D341Med (cell line): ENCODE measurements at regions not wholly inside any gene's neighbourhood (a gene's known extent, or its start where the extent isn't known, plus 50 kb on each side); places are given as distances from the start of the nearest gene placed in this dataset.

Experiments used
- DNase-seq: peaks from one replicate; pipeline ENCODE4 v3.0.0; 2012; ENCODE audit warnings: low spot score

DNA sequence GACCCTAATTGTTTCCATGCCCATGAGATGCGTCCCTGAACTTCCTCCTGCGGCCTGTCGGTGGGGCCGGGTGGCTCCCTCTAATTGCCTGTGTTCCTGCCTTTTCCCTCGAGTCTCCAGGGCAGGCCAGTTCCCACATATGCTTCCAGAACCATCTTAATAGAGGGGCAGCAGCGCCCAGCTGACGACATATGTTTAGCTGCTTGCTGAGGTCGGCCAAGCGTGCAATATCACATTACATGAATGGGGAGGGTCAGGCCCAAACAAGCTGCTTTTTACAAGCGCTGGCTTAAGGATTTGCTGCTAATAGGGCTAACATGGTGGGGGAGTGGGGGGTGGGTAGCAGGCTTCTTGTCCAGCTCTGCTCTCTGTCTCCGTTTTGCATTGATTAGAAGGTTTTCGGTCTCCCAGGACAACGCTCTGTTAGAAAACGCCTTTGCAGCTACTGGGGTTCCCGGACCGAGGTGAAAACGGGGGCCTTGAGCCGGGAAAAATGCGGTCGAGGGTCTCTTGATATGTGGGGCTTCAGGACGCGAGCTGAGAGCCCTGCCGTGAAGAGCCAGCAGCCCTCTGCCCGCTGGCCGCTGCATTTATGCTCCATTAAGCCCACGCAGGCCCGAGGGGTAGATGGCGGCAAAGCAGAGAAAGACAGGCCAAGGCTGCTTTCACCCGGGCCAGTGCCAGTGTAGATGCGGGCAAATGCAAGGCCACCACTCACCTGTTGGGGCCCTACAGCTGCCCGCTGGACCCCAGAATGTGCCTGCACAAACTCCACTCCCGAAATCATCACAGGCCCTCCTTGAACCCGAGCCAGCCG lies 308.5 kb downstream of the BMP7 start:
- DNase-seq, result peak; percentile 77

DNA sequence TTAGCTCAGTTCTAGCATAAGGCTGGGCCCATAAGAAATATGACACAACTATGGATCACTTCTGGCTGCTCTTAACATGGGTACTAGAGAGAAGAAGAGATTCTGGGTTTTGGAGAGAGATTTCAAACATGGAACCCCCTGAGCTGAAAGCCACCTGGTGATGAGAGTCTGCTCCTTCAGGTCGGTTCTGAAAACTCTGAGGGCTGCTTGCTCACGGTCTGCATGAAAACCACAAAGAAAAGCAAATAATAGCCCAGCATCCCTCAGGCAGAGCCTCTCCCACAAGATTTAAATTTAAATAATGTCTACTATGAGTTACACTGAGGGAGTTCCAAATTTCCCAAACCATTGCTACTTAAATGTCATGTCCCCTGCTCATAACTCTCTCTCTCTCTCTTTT lies 301.5 kb downstream of the BMP7 start:
- no peak for DNase-seq

DNA sequence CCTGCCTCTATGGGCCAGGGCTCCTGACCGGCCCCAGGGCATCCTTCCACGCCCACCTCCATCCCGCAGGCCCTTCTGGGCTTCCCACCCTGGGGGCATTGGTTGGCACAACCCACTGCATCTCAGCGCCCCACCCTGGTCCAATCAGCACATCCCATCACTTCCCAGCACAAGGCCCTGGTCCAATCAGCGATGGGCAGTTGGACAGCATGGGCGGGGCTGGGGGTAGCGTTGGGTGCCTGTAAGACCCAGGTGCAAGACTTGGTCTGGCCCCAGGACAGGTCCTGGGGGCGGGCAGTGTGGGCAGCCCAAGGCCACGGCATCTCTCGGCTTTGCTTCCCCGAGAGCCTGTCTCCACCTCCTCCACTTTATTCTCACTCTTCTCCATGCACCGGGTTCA lies 298.5 kb downstream of the BMP7 start:
- no peak for DNase-seq

DNA sequence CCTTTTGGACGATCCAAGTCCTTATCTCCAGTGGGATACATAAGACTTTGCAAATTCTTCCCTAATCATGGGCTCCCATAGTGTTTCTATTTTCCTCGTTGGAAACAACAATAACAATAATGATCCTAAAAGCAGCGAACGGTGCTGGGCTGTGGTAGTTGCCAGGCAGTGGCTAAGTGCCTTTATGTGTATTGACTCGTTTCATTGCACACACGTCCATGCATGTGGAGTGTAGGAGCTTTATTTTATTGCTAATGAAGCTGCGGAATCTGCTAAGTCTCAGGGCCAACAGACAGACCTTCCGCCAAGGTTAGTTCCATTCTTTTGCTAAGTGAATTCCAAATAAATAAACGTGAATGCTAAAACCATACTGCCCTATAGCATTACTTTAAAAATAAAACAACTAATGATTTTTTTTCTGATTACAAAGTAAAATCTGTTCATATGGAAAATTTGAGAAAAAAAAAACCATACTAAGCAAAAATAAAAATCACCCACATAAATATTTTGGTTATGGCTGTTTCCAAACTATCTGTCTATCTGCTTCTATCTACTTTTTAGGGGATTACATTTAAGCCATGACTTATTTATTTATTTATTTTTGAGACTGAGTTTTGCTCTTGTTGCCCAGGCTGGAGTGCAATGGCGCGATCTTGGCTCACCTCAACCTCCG lies 297.9 kb downstream of the BMP7 start:
- DNase-seq, result no peak

DNA sequence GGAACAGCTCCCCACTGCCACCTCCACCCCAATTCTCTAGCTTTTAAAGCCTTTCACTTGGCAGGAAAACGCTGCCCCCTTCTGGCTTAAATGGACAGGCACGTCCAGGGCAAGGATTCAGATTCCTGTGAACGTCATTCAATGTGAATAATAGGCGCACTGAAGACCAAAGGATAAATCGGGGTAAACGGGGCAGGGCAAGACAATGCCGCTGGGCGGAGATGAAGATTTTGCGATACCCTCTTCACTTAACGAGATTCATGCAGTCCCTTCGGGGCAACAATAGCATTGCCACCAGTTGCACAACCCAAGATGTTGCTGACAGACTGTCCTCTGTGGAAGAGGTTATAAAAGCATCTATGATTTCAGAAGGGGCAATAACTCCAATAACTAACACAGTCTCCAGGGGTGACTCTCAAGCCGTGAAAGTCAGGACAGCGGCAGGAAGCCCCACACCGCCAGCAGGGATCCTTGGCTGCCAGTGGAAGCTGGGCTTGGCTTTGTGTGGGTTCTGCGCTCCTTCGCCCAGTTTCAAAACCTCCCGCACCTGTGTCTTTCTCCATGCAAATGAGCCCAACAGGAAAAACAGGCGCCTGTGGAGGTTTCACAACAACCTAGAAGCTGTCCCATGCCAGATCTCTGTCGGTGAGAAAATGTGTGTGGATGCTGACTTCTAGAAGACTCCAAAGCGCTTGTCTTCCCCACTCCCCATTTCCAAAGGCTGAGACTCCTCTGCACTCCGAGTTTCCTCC lies 291.8 kb downstream of the BMP7 start:
- peak; percentile 70 for DNase-seq

DNA sequence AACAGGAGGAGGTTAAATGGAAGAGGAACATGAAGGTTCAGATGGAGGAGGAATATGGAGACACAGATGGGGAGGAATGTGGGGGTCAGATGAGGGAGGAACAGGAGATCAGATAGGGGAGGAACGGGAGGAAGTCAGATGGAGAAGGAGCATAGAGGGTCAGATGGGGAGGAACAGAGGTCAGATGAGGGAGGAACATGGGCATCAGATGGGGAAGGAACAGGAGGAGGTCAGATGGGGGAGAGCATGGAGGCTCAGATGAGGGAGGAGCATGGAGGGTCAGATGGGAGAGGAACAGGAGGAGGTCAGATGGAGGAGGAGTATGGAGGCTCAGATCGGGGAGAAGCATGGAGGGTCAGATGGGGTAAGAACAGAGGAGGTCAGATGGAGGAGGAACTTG lies 290.6 kb downstream of the BMP7 start:
- DNase-seq, result no peak

DNA sequence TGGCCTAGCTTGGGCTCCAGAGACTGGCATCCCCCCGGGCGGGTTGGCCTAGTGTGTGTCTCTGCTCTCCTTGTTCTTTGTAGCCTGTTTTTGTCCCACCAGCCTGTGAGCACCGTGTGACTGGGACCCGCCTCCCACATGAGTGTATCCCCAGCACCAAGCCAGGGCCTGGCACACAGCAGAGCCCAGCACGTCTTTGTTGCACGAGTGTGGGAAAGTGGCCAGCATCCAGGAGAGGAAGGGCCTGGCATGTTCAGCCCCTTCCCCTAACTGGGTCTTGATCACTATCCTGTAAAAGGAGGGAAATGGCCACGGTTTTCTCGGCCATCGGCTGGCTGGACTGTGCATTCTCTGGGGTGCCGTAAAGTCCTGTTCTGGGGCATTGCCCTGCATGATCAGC lies 290.1 kb downstream of the BMP7 start:
- DNase-seq, result no peak

DNA sequence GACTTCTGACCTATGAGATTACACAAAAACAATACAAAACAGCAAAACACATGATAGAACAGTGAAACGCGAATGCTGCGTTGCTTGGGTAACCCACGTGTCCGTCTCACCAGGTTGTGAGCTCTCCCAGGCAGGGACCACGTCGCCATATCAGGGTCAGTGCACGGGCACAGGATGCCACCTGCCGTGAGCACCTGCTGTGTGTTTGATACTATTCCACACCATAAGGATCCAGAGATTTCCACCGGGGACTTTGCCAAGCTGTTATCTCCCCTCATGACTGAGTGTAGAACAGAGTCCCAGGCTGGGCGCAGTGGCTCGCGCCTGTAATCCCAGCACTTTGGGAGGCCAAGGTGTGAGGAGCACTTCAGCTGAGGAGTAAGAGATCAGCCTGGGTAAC lies 288.0 kb downstream of the BMP7 start:
- DNase-seq, result no peak

DNA sequence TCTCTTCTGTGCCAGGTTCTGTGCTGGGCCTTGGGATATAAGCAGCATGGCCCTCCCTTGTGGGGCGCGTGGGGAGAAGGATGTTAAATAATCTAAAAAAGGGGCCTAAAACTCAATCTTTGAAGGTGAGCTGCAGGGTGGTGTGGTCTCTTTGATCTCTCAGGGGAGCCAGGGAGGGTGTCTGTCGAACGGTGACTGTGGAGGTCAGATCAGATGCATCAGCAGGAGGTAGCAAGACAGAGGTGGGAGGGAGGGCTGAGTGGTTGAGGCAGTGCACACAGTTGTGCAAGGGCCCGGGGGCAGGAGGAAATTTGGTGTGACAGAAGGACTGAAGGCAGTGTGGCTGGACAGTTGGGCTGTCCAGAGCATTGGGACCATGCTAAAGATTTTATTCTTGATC lies 287.3 kb downstream of the BMP7 start:
- no peak for DNase-seq

DNA sequence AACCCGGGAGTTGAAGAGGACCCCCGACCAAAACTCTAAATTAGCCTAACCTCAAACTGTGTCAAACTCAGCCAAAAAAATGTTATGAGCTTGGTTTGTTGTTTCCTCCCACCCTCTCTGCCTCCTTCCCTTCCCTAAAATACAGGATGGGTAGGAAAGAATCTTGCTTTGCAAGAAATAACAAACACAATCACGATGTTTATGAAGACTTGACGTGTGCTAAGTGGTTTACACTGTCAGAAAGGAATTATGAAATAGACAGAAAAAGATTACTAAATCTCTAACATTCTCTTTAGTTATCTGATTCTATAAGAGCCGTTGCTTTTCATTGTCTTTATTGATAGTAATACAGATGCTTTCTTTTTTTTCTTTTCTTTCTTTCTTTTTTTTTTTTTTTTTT lies 285.1 kb downstream of the BMP7 start:
- no peak for DNase-seq

DNA sequence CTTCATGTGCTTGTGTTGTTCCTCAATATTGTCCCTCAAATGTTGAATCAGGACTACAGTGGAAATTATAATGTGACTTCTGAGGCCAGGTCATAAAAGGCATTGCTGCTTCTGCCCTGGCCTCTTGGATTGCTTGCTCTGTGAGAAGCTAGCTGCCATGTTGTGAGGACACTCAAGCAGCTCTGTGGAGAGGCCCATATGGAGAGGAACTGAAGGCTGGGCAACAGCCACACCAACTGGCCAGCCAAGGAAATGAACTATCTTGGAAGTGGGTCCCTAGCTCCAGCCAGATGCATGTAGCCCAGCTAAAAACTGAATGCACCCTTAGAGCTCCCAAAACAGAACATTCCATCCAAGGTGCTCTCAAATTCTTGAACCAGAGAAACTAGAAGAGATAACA lies 282.6 kb downstream of the BMP7 start:
- DNase-seq, result no peak

DNA sequence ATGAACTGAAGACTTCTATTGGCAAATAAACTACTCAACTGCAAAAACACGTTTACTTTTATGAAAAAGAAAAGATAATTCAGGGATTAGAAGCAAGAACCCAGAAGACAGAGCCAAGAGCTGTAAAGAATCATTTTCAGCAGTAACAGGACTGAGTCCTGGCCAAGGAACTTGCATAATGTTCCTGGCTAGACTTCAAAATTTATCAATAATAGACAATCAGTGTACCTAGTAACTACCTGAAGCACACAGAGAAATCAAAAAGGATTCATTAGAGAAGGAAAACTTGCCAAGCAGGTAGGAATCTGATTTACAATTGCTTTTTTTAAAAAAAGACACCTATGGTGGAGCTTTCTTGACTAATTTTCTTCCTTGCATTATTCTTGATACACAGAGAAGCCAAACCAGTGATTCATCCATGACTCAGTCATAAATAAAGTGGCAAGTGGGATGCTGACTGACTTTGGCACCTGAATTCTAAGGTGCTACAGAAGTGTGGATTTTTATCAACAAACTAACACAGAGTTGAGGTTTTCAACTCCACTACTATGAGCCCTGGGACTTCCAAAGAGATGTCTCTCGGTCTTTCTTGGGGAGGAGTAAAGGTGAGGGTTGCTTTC lies 281.3 kb downstream of the BMP7 start:
- no peak for DNase-seq

DNA sequence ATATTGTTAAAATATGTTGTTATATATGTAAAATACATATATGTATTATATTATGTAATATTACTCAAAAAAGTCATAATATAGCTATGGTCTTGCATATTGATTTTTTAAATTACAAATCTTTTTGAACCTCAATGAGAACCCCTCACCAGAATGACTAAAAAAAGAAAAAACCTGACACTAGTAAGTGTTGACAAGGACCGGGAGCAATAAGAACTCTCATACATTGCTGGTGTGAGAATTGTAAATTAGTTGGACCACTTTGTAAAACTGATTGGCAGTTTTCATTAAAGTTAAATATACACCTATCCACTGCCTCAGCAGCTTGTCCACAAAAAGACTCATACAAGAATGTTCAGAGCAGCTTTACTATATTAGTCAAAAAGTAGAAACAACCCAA lies 280.0 kb downstream of the BMP7 start:
- no peak for DNase-seq

DNA sequence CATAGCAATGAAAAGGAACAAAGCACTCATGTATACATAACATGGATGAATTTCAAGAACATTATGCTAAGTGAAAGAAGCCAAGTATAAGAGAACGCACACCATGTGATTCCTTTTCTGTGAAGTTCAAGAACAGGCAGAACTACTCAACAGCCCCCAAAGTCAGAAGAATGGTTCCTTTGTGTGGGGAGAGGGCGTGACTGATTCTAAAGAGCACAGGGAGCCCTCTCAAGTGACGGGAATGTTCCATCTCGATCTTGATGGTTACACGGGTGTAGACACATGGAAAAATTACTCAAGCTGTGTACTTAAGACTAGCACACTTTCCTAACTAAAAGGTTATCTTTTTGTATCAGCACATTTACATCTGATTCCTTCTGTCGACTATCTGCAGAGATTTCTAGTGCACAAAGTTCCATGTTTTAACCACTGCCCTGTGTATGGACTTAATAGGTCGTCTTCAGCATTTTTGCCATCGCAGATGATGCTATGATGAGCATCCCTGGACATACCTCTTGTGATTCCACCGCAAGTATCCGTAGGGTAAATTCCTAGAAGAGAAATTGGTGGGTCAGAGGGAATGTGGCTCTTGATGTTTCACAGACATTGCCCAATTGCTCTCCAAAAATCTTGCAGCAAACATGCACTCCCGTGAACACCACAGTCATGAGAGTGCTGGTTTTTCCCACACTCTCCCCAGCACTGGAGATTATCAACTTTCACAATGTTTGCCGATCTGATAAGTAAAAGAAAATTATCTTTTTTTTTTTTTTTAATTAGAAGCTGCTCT lies 279.3 kb downstream of the BMP7 start:
- no peak for DNase-seq

DNA sequence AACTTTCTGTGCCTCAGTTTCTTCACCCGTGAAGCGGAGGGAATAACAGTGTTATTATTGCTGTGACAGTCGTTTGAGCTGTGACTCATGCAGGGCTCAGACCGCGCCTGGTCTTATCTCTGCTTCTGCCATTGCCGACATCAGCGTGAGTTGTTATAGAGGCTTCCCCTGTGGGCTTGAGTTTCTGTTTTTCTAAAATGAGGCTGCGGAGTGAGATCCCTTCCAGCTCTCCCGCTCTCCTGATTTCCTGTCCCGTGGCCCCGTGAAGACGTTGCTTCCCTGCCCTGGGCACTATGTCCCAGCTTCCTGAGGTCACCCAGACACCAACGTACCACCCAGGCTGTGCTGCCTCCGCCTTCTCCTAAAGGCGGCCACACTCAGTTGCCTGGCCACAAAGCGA lies 278.5 kb downstream of the BMP7 start:
- DNase-seq, result no peak

DNA sequence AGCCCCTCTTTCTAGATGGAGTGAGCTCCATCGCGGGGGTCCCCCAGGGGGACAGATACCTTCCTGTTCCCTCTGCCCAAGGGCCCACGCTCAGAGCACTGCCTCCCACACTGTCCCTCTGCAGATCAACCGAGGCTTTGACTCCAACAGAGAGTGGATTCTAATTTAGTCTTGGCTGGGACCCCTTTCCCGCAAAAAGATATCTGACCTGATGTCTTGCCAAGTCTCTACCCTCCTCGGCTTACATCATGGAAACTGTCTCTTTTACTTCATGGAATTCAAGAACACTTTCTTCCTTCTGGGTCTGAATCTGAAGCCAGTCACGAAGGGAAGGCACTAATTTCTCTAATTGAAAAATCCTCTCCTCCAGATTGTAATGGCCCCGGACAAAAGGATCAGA lies 278.0 kb downstream of the BMP7 start:
- DNase-seq, result no peak

DNA sequence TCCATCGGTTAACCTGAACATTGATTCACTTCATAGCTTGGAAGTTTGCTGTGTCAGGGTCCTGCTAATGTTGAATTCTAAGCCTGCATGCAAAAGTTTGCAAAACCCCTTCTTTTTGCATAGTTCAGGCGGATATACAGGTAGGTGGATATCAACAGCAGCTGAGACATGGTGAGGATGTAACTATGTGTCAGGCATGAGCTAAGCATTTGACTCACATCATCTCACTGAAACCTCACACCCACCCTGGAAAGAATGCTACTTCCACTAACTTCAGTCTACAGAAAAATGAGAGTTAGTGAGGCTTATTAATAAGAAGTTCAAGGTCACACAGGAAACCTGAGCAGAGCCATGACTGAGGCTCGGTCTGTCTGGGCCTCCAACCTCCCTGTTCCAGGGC lies 276.9 kb downstream of the BMP7 start:
- no peak for DNase-seq

DNA sequence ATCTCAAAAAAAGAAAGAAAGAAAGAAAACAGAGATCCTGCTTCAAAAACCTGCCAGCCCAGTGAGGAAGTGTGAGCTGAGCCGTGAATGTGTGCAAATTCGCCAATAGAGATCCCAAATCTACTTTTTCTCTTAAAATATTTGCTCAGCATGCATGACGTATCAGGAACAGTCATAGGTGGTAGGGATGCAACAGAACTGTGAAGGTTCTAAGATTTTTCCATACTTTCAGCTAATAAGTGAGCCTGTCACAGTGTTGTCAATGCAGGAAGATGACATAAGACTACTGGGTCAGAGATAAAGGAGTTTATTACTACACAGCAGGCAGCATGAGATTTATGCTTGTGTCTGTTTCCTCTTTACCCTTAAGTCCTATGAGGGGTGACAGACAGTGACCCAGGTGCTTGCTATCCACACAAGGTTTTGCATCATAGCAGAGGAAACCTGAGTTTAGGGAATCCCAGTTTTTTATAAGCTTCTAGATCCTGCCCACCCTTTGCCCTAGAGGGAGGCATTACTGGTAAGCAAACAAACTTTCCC lies 273.4 kb downstream of the BMP7 start:
- DNase-seq, result no peak

DNA sequence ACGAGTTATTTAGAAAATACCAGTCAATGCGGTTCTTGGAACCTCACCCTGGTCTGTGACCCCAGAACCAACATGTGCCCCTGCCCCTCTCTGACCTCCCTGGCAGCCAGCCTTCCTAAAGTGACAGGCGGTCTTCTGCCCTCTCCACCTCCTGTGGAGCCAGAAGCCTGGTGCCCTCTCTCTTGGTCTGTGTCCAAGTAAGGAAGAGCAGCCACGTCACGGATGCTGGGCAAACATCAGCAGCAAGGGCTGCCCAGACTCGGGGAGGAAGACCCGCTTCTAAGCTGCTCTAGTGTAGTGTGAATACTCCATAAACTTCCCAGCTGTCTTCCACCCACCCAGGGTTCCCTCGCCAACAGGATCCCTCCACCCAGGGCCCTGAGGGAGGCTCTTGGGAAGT lies 272.4 kb downstream of the BMP7 start:
- DNase-seq, result no peak

DNA sequence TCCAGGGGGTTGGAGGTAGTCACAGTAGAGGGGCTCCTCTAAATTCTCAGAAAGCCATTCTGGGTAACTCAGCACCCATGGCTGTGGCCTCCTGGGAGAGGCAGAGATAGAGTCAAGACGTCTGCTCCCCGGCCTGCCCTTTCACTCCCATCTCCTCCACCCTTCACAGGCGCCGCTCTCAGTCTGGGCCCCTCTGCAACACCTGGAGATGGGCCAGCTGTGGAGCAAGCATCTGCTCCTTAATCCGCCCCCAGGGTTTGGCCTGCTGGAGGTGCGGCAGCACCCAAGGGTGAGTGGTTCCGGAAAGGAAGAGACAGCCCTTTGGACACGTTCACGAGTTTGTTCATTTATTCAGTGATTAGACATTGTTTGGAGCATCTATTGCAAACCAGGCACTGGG lies 271.3 kb downstream of the BMP7 start:
- no peak for DNase-seq

DNA sequence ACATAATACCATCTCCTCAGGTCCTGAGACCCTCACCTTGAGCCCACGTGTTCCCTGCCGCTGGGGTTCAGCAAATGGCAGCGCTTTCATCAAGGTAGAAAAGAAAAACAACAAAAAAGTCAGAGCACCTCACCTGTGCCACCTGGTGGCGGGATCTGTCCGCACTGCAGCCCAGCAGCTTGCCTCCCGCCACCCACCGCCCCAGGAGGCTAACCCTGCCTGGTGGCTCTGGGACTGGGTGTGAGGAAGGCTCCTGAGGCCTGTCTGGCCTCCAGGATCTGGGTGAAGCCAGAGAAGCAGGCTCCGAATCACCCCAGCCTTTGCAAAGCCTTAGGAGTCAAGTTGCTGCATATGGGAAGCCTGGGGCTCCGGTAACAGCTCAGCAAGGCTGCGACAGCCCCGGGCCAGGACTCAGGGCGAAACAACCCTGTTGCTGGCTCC lies 270.8 kb downstream of the BMP7 start:
- peak; percentile 85 for DNase-seq

DNA sequence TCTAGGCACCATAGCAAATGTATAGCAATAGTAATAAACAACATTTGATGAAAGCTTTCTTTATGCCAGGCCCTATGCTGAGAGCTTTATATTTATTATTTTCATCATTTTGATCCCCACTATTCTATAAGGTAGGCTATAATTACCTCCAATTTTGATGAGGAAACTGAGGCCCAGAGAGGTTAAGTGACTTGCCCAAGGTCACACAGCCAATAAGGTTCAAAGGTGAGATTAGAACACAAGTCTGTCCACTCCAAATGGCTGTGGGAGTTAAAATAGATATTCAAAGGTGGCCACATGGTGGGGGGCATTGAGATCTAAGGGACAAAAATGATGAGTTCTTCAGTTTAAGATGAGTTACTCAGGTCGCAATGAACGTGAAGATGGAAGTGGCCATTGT lies 269.9 kb downstream of the BMP7 start:
- DNase-seq, result no peak
